ENCODE measurements at regions not wholly inside any gene's neighbourhood (a gene's known extent, or its start where the extent isn't known, plus 50 kb on each side); places are given as distances from the start of the nearest gene placed in this dataset.

DNA sequence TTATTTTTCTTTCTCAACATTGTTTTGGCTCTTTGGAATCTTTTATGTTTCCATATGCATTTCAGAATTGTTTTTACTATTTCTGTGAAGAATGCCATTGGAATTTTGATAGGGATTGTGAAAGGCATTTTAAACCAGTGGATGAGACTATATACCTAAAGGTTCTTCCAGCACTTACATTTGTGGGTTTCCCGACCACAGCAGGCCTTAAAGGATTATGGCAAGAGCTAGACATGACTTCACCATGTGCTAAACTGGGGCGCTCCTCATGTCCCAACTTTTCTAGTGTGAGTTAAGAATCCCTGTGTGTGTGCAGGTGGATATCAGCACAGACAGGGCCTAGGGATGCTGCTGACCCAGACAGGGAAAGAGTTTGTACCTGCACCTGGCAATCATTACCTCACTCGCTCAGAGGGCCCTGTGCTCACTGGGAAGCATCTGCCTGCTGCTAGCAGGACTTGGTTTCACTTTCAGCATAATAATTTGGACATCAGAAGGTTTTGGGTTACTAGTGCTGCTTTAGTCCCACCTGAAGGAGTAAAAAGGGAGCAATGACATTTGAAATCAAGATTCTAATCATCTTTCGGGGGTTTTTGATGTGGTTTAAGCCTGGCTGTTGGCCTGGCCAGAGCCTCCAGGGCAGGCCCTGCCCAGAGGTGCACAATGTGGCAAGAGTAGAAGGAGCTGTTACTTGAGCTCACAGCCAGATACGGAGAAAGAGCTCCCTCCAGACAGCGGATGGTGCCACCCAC lies 137.1 kb downstream of the CDC5L start:
- Histone ChIP-seq H3K36me3 (ENCODE audit: control insufficient read depth, insufficient read depth, low read length) (no peaks in the 10 kb centered on the region), H3K27ac (ENCODE audit: low read depth, low read length, severe bottlenecking) (no peak overlapping the region), H3K4me3 (ENCODE audit: extremely low read depth, insufficient read depth, low read length, poor library complexity, severe bottlenecking) (no peak overlapping the region), H3K4me1 (ENCODE audit: control insufficient read depth, insufficient read depth, low read length, poor library complexity, severe bottlenecking) (no peaks in the 10 kb centered on the region), H3K9me3 (ENCODE audit: control insufficient read depth, low read length) (peaks cover 13% of the 10 kb centered on the region)
- 90 to 98% methylated on average over 4 to 6 of the region's 6 CpGs for WGBS, 2 experiments (ENCODE audit: insufficient coverage in 2 of 2)

DNA sequence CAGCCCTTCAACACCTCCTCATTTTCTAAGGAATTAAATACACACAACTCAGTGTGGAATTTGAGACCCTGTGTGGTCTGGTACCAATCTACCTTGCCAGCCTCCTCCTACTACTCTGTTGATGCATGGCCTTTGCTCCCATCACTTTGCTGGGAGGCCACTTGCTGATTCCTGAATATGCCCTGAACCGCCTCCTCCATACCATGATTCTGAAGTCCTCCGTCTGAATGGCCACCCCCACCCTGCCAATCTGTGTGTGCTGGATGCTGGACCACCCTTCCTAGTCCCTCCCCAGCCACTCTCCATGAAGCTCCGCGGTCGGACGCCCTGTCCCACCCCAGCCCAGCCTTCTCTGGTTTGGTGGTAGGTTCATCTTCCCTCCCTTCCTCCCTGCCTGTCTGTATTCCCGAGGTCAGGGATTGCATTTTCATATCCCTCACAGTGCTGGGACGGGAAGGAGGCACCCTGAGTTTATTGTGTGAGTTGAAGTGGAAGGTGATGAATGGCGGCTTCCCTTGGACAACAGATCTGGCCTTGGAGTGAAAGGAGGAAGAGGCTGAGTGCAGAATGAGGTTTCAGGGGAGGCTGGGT lies 138.3 kb downstream of the CDC5L start:
- H3K27ac ChIP-seq (ENCODE audit: low read depth, low read length, severe bottlenecking) = no peak overlapping the region
- no peaks in the 10 kb centered on the region for H3K4me1 ChIP-seq (ENCODE audit: control insufficient read depth, insufficient read depth, low read length, poor library complexity, severe bottlenecking)
- H3K9me3 ChIP-seq (ENCODE audit: control insufficient read depth, low read length) = peaks cover 13% of the 10 kb centered on the region
- WGBS, 2 experiments (ENCODE audit: insufficient coverage in 2 of 2) = 72 to 87% methylated on average over 3 of the region's 9 CpGs
- no peak overlapping the region for H3K4me3 ChIP-seq (ENCODE audit: extremely low read depth, insufficient read depth, low read length, poor library complexity, severe bottlenecking)
- no peaks in the 10 kb centered on the region for H3K36me3 ChIP-seq (ENCODE audit: control insufficient read depth, insufficient read depth, low read length)

DNA sequence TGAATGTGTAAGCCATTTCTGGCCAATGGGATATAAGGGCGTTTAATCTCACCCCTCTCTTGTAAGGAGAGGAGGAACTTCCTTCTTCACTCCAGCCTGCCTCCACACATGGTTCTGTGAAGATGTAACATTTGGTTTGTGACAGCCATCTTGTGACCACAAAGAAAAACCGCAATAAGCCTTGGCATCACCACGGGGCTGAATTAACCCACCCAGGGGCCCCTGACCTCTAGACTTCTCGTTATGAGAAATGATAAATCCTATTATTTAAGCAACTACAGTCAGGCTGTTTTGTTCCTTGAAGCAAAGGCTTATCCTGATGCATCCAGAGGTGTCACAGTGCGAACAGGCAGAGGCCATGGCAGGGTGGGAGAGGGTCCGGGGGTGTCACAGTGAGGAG lies 139.7 kb downstream of the CDC5L start:
- 85 to 93% methylated on average over 3 to 5 of the region's 6 CpGs for WGBS, 2 experiments (ENCODE audit: insufficient coverage in 2 of 2)
- no peaks in the 10 kb centered on the region for H3K36me3 ChIP-seq (ENCODE audit: control insufficient read depth, insufficient read depth, low read length)

DNA sequence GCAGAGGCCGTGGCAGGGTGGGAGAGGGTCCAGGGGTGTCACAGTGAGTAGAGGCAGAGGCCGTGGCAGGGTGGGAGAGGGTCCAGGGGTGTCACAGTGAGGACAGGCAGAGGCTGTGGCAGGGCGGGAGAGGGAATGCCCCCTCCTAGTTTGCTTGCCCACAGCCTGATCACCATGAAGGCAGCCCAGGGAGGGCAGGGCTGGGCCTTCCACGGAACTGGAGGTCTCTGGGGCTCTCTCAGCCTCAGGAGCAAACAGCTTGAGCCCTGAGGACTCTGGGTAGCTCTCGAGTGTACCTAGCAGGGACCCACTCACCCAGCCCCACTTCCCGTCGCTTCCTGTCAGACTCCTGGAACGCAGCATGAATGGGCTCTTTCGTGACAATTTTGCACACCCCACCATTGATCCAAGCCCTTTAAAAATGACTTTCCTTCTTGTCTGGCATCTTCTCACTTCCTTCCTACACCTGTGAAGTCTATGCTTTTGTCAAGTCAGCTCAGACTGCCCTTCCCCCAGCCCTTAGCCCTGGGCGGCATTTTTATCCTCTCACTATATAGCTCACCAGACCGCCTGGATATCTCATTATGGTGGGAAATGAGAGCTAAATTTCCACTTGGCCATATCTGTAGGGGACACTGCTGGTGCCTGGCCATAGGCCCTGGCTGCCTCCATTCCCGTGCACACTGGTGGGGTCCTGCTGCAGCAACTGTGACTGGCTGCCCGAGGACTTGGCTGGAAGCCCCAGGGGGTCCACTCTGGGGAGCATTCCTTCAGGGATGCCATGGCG lies 140.3 kb downstream of the CDC5L start:
- Histone ChIP-seq H3K9me3 (ENCODE audit: control insufficient read depth, low read length) (peaks cover 12% of the 10 kb centered on the region), H3K4me1 (ENCODE audit: control insufficient read depth, insufficient read depth, low read length, poor library complexity, severe bottlenecking) (no peaks in the 10 kb centered on the region), H3K36me3 (ENCODE audit: control insufficient read depth, insufficient read depth, low read length) (no peaks in the 10 kb centered on the region), H3K4me3 (ENCODE audit: extremely low read depth, insufficient read depth, low read length, poor library complexity, severe bottlenecking) (no peak overlapping the region), H3K27ac (ENCODE audit: low read depth, low read length, severe bottlenecking) (no peak overlapping the region)
- 86 to 90% methylated on average over 11 of the region's 14 CpGs for WGBS, 2 experiments (ENCODE audit: insufficient coverage in 2 of 2)

More for the DNA sequence above, 139.7 kb downstream of the CDC5L start:
- Histone ChIP-seq H3K27ac (ENCODE audit: low read depth, low read length, severe bottlenecking) (no peak overlapping the region), H3K4me3 (ENCODE audit: extremely low read depth, insufficient read depth, low read length, poor library complexity, severe bottlenecking) (no peak overlapping the region), H3K9me3 (ENCODE audit: control insufficient read depth, low read length) (peaks cover 13% of the 10 kb centered on the region), H3K4me1 (ENCODE audit: control insufficient read depth, insufficient read depth, low read length, poor library complexity, severe bottlenecking) (no peaks in the 10 kb centered on the region)

- no peak overlapping the region for H3K27ac ChIP-seq (ENCODE audit: low read depth, low read length, severe bottlenecking)
- WGBS, 2 experiments (ENCODE audit: insufficient coverage in 2 of 2) = 87 to 94% methylated on average over 4 to 5 of the region's 5 CpGs
- peaks cover 11% of the 10 kb centered on the region for H3K9me3 ChIP-seq (ENCODE audit: control insufficient read depth, low read length)
- no peaks in the 10 kb centered on the region for H3K4me1 ChIP-seq (ENCODE audit: control insufficient read depth, insufficient read depth, low read length, poor library complexity, severe bottlenecking)
- H3K4me3 ChIP-seq (ENCODE audit: extremely low read depth, insufficient read depth, low read length, poor library complexity, severe bottlenecking) = no peak overlapping the region
- H3K36me3 ChIP-seq (ENCODE audit: control insufficient read depth, insufficient read depth, low read length) = no peaks in the 10 kb centered on the region
Observed at GRCh38 chr6:44528370-44528644, 140.8 kb downstream of the CDC5L start.

GRCh38 chr6:44528716-44529115 lies 141.2 kb downstream of the CDC5L start:
- H3K27ac ChIP-seq (ENCODE audit: low read depth, low read length, severe bottlenecking) = no peak overlapping the region
- no peak overlapping the region for H3K4me3 ChIP-seq (ENCODE audit: extremely low read depth, insufficient read depth, low read length, poor library complexity, severe bottlenecking)
- H3K9me3 ChIP-seq (ENCODE audit: control insufficient read depth, low read length) = peaks cover 11% of the 10 kb centered on the region
- H3K36me3 ChIP-seq (ENCODE audit: control insufficient read depth, insufficient read depth, low read length) = no peaks in the 10 kb centered on the region
- H3K4me1 ChIP-seq (ENCODE audit: control insufficient read depth, insufficient read depth, low read length, poor library complexity, severe bottlenecking) = no peaks in the 10 kb centered on the region
- 75 to 91% methylated on average over 1 of the region's 2 CpGs for WGBS, 2 experiments (ENCODE audit: insufficient coverage in 2 of 2)

DNA sequence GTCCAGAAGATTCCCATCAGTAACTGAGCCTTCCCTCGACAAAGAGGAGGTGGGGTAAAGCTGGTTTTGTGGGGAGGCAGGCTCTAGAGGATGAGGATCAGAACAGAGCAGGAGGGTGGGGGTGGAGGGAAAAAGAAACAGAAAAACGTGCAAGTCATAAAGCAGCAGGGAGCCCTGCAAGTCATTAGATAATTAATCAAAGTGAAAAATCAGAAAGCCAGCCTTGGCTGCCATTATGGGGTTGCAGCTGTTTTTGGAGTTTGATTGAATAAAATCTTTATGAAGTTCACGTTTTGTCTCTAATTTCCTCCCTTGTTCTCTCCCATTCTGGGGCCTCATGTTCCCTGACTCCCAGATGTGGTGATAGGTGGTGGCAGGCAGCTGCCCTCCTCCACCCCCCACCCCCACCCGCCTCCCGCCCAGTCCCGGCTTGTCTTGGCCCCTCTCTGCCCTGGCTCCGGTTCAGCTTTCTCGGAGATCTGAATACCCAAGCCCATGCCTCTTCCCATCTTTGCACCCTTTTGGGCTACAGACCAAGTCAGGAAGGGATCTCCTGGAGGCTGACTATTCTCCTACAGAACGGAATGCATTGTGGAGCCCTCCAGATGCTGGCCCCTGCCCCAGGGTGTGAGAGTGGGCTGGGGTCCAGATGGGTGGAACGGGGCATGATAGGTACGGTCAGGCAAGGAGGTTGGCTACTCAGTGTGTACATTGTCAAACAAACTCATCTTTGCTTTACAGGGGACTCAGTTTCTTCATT lies 141.8 kb downstream of the CDC5L start:
- 88 to 92% methylated on average over 4 to 8 of the region's 11 CpGs for WGBS, 2 experiments (ENCODE audit: insufficient coverage in 2 of 2)
- Histone ChIP-seq H3K9me3 (ENCODE audit: control insufficient read depth, low read length) (peaks cover 7% of the 10 kb centered on the region), H3K27ac (ENCODE audit: low read depth, low read length, severe bottlenecking) (no peak overlapping the region), H3K36me3 (ENCODE audit: control insufficient read depth, insufficient read depth, low read length) (no peaks in the 10 kb centered on the region), H3K4me1 (ENCODE audit: control insufficient read depth, insufficient read depth, low read length, poor library complexity, severe bottlenecking) (no peaks in the 10 kb centered on the region), H3K4me3 (ENCODE audit: extremely low read depth, insufficient read depth, low read length, poor library complexity, severe bottlenecking) (no peak overlapping the region)

- Histone ChIP-seq H3K4me1 (ENCODE audit: control insufficient read depth, insufficient read depth, low read length, poor library complexity, severe bottlenecking) (peaks cover 4% of the 10 kb centered on the region), H3K4me3 (ENCODE audit: extremely low read depth, insufficient read depth, low read length, poor library complexity, severe bottlenecking) (no peak overlapping the region), H3K36me3 (ENCODE audit: control insufficient read depth, insufficient read depth, low read length) (no peaks in the 10 kb centered on the region), H3K27ac (ENCODE audit: low read depth, low read length, severe bottlenecking) (no peak overlapping the region), H3K9me3 (ENCODE audit: control insufficient read depth, low read length) (no peaks in the 10 kb centered on the region)
- WGBS, 2 experiments (ENCODE audit: insufficient coverage in 2 of 2) = 95 to 100% methylated on average over 4 to 7 of the region's 8 CpGs
Observed at GRCh38 chr6:44530209-44530909, 142.9 kb downstream of the CDC5L start.

DNA sequence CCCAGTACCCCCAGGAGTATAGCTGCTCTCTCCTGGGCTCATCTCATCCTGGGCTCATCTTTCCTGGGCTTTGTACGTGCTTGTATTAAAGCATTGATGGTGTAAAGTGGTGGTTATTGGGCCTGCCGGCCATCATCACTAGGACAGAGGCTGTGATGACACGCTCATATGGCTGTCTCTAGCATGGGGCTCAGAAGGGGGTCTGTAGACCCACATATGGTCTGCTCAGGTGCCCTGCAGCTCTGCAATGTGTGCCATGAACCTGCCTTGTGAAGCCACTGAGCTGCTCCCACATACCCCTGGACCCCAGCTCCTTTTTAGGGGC lies 143.4 kb downstream of the CDC5L start:
- no peaks in the 10 kb centered on the region for H3K36me3 ChIP-seq (ENCODE audit: control insufficient read depth, insufficient read depth, low read length)
- 85 to 94% methylated on average over 3 of the region's 3 CpGs for WGBS, 2 experiments (ENCODE audit: insufficient coverage in 2 of 2)

GRCh38 chr6:44531442-44532015 lies 144.0 kb downstream of the CDC5L start:
- 75 to 79% methylated on average over 8 to 9 of the region's 9 CpGs for whole genome bisulfite sequencing, 2 experiments (ENCODE audit: insufficient coverage in 2 of 2)
- H3K27ac ChIP-seq (ENCODE audit: low read depth, low read length, severe bottlenecking) = no peak overlapping the region
- no peak overlapping the region for H3K4me3 ChIP-seq (ENCODE audit: extremely low read depth, insufficient read depth, low read length, poor library complexity, severe bottlenecking)
- no peaks in the 10 kb centered on the region for H3K9me3 ChIP-seq (ENCODE audit: control insufficient read depth, low read length)
- H3K36me3 ChIP-seq (ENCODE audit: control insufficient read depth, insufficient read depth, low read length) = no peaks in the 10 kb centered on the region
- H3K4me1 ChIP-seq (ENCODE audit: control insufficient read depth, insufficient read depth, low read length, poor library complexity, severe bottlenecking) = peaks cover 4% of the 10 kb centered on the region

More for the DNA sequence above, 143.4 kb downstream of the CDC5L start:
- H3K9me3 ChIP-seq (ENCODE audit: control insufficient read depth, low read length) = no peaks in the 10 kb centered on the region
- no peak overlapping the region for H3K4me3 ChIP-seq (ENCODE audit: extremely low read depth, insufficient read depth, low read length, poor library complexity, severe bottlenecking)
- H3K27ac ChIP-seq (ENCODE audit: low read depth, low read length, severe bottlenecking) = no peak overlapping the region
- peaks cover 4% of the 10 kb centered on the region for H3K4me1 ChIP-seq (ENCODE audit: control insufficient read depth, insufficient read depth, low read length, poor library complexity, severe bottlenecking)
